NCI-H748 (cell line): ENCODE measurements at regions not wholly inside any gene's neighbourhood (a gene's known extent, or its start where the extent isn't known, plus 50 kb on each side); places are given as distances from the start of the nearest gene placed in this dataset.

Experiments
- DNase-seq: peaks from one replicate; lab custom pipeline; 2025; ENCODE audit not compliant: unreplicated experiment; lab: John Stamatoyannopoulos, UW

DNA sequence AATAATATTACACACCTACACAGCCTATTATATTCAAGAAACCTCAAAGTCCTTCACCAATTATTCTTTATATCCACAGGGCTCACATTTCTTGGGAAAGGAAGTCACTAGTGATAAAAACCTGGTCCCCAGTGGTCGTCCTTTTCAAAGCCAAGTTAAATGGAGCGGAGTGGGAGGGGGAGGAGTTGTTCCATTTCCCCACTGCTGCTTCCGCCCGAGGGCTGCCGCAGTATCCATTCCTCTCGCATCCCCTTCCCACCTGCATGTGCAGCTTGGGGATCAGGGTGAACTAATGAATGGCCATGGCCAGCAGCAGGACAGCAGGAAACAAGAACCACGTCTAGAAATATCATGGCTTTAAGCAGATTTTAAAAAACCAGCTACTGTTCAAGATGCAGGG, 76.4 kb upstream of the SEMA6D start:
- no peak for DNase-seq

DNA sequence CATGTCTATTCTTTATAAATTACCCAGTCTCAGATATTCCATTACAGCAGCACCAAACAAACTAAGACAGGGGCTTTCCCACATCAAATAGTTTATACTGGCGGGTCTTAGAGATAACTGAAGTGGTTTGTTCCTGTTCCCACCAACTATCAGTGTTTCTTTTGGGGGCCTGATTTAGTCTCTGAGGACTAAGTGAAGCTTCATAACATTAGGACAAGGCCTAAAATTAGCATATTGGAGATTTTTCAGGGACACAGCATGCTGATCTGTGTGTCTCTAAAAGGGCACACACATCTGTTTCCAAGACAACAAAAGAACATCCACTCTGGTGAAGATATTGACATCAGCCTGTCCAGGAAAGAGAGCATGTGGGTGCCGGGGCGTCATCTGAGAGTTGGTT, 72.6 kb upstream of the SEMA6D start:
- no peak for DNase-seq

DNA sequence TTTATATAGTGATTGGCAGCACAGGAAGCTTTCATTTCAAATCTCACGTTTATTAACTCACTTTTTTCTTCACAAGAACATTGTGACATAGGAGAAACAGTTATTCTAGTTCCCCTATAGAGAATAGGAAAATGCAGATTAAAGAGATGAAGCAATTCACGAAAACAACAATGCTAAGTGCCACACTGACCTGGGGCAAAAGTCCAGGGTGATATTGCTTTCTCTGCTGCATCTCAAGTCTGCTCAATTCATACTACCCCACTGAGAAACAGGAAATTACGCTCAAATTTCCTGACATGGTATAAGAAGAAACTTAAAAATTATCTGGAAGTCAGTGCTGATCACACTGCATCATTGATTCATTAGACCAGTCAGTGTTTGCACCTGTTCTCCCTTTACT, 66.7 kb upstream of the SEMA6D start:
- no peak for DNase-seq

DNA sequence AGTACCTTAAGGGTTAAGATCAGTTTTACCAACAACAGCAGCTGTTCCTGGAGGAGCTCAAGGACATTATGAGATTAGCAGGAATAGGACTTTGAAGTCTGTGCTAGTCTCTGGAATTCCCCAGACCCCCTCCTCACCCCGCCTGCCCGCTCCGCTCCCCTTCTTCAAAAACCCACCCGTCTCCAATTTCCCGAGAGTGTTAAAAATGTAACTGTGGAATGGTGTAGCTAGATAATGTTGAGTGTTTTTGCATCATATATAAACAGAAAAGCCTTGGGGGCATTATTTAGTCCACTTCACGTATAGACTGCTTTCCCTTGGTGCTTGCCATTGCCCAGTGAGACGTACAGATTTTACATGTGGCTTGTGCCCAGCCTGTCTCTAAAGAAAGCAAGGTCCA, 65.0 kb upstream of the SEMA6D start:
- no peak for DNase-seq

DNA sequence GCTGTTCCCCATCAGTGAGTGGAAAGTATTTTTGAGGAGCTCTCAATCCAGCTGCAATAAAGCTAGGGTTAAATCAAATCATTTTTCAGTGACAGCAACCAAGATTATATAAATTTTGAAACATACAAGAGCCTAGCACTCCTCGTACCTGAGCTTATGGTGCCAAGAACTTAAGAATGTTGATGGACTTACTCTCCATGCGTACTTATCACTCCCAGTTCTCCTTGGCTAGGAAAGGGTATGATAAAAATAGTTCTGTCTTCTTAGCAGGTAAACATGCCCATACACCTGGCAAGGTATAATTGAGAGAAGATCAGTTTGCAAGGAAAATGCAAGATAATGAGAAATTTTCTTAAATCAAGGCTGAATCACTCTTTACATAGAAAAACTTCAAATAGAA, 64.5 kb upstream of the SEMA6D start:
- DNase-seq, result no peak

DNA sequence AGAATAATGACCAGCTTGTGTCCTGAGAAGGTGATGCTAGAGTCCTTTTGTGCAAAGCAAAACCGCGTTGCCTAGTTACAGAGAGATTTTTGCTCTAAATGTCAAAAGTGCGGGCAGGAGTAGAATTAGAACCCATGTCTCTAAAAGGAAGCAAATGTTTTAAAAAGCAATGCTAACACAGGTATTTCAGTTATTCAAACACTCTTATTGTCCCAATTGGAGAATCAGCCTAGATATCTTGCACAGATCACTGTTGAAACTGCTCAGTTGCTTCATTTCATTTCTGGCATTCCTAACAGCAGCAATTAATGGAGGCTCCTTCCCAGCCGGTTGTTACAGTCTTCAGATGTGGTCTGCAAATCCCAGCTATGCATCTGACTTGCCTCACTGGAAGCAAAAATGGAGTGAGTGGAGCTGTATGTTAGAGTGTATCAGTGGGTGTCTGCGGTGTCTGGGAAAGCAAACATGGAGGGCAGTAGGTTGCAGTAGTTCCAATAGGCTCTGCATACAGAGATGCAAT, 55.6 kb upstream of the SEMA6D start:
- DNase-seq, result no peak

DNA sequence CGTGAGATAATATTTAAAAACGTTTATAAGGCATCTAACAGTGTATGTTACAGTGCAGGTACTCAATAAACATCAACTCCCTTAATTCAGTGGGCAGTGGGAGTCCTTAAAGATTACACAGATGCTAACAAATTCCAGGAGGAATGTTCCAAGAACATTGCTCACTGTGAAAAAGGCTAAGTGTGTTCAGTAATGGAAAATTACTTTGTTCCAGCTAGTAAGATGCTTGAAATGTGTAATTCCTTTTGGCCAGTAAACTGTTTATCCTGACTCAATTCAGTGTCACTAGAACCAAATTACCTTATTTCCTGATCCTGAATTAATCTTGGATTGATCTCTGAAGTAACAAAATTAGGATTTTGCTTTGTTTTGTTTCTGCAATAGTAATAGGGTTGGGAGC, 54.2 kb upstream of the SEMA6D start:
- no peak for DNase-seq
